K562 (cell line): ENCODE measurements at regions not wholly inside any gene's neighbourhood (a gene's known extent, or its start where the extent isn't known, plus 50 kb on each side); places are given as distances from the start of the nearest gene placed in this dataset.

Experiments
- ATAC-seq: fragments of 200-7000 bp; cut with Tn5 transposase; 3 replicates; pipeline ENCODE4 v1.9.1; 2020; ENCODE audit warnings: moderate library complexity
- BruUV-seq: library from RNA; stranded (reverse); fragments of 400-500 nt; replicated peaks from 2 replicates; lab custom pipeline; 2021; lab: Mats Ljungman, UMichigan
- CTCF ChIA-PET: fragments of 300-600 bp; formaldehyde crosslinking; extraction: SDS; loops from one replicate; lab custom pipeline; 2021; ENCODE audit warnings: low intra/inter-chr PET ratio; lab: Yijun Ruan, JAX
- POLR2A ChIA-PET: fragments of 300-600, 350-650 bp; sonication (Branson Sonifier 250); formaldehyde crosslinking; extraction: SDS; loops from one replicate; lab custom pipeline; 2021; ENCODE audit warnings: antibody characterized with exemption, inconsistent platforms; lab: Yijun Ruan, JAX
- DNase-seq, 4 experiments: peaks; one replicate each; pipeline versions ENCODE4 v3.0.0 to v3.0.0-alpha.2; 2011 to 2018; ENCODE audit warnings: low spot score in 3 of 4, mixed read lengths in 3 of 4; ENCODE audit errors: extremely low read depth in 1 of 4
- FAIRE-seq: peaks from 2 replicates; lab custom pipeline; 2011; peaks lifted over from hg19 to GRCh38; lab: Jason Lieb, UNC
- H2AFZ ChIP-seq: 2 replicates; pipeline ENCODE4 v1.6.0; 2011; ENCODE audit warnings: low read depth, low read length, control low read depth, inconsistent platforms
- H3K27ac ChIP-seq: fragments of 200-600 bp; 3 replicates; pipeline ENCODE4 v1.8.0; 2011; ENCODE audit warnings: low read depth, mild to moderate bottlenecking, control low read depth, inconsistent platforms, low read length, moderate library complexity, mixed read lengths; ENCODE audit errors: extremely low read depth
- H3K27me3 ChIP-seq, 2 experiments: fragments of 300-600 bp in 1 of 2; 2 replicates in 1 of 2; 3 replicates in 1 of 2; pipeline versions ENCODE4 v1.6.0 to v1.8.0; 2011; ENCODE audit warnings: inconsistent platforms in 2 of 2, low read length in 2 of 2, mild to moderate bottlenecking in 1 of 2, mixed read lengths in 1 of 2, moderate library complexity in 1 of 2; ENCODE audit not compliant: control insufficient read depth in 2 of 2, insufficient read depth in 2 of 2
- H3K36me3 ChIP-seq: fragments of 300-600 bp; 3 replicates; pipeline ENCODE4 v1.8.0; 2011; ENCODE audit warnings: mild to moderate bottlenecking, low read length, inconsistent platforms; ENCODE audit not compliant: control insufficient read depth, insufficient read depth
- H3K4me1 ChIP-seq, 2 experiments: fragments of 200-600 bp in 1 of 2; replicated peaks in 1 of 2; 2 replicates in 1 of 2; 3 replicates in 1 of 2; pipeline versions ENCODE4 v1.5.1 to v1.8.0; 2011; ENCODE audit warnings: inconsistent platforms in 2 of 2, low read length in 2 of 2, mild to moderate bottlenecking in 1 of 2, mixed read lengths in 1 of 2, moderate library complexity in 1 of 2; ENCODE audit not compliant: control insufficient read depth in 2 of 2, insufficient read depth in 2 of 2
- H3K4me2 ChIP-seq: 2 replicates; pipeline ENCODE4 v1.6.1; 2011; ENCODE audit warnings: low read length, control low read depth, inconsistent platforms, mixed read lengths; ENCODE audit not compliant: insufficient read depth
- H3K4me3 ChIP-seq: fragments of 200-600 bp; sonication (generic), shearing (Covaris generic); 2 replicates; pipeline ENCODE4 v1.5.1; 2016; ENCODE audit warnings: control low read depth, inconsistent platforms
- H3K79me2 ChIP-seq: fragments of 200-600 bp; 3 replicates; pipeline ENCODE4 v1.8.0; 2011; ENCODE audit warnings: low read length, inconsistent platforms; ENCODE audit not compliant: control insufficient read depth, insufficient read depth
- H3K9ac ChIP-seq, 2 experiments: 2 replicates each; pipeline versions ENCODE4 v1.6.0 to v1.6.1; 2011; ENCODE audit warnings: low read depth in 2 of 2, low read length in 2 of 2, control low read depth in 1 of 2, inconsistent platforms in 1 of 2, mild to moderate bottlenecking in 1 of 2, mixed read lengths in 1 of 2; ENCODE audit not compliant: insufficient read depth in 1 of 2
- H3K9me1 ChIP-seq: one replicate; pipeline ENCODE4 v1.6.0; 2011; ENCODE audit warnings: inconsistent platforms, mild to moderate bottlenecking, low read length, moderate library complexity; ENCODE audit not compliant: control insufficient read depth, insufficient read depth
- H3K9me3 ChIP-seq: replicated peaks from 2 replicates; pipeline ENCODE4 v1.5.1; 2011; ENCODE audit warnings: low read depth, low read length, inconsistent platforms; ENCODE audit not compliant: control insufficient read depth, insufficient read depth
- H4K20me1 ChIP-seq: replicated peaks from 2 replicates; pipeline ENCODE4 v1.6.1; 2011; ENCODE audit warnings: low read length, inconsistent platforms, mixed read lengths; ENCODE audit not compliant: control insufficient read depth, insufficient read depth
- ARID1B ChIP-seq: fragments of 450-650 bp; IDR thresholded peaks from 2 replicates; pipeline ENCODE4 v1.6.1; 2016; ENCODE audit warnings: antibody characterized with exemption, mild to moderate bottlenecking, inconsistent platforms
- ARID3B ChIP-seq: fragments of 250-450 bp; sonication (Bioruptor Pico); IDR thresholded peaks from 2 replicates; pipeline ENCODE4 v1.4.0; 2020; ENCODE audit warnings: borderline replicate concordance
- CHD2 ChIP-seq: IDR thresholded peaks from 2 replicates; pipeline ENCODE4 v1.6.1; 2011; ENCODE audit warnings: low read depth, low read length
- MAFG ChIP-seq: fragments of 450-650 bp; conservative IDR thresholded peaks from 2 replicates; pipeline ENCODE4 v1.6.1; 2016; ENCODE audit warnings: missing genetic modification characterization, missing compliant biosample characterization
- PREB ChIP-seq: sonication (generic); formaldehyde crosslinking; IDR thresholded peaks from 2 replicates; pipeline ENCODE4 v1.8.1; 2023; ENCODE audit warnings: mild to moderate bottlenecking, missing genetic modification reagents
- SMARCC2 ChIP-seq: fragments of 450-650 bp; IDR thresholded peaks from 2 replicates; pipeline ENCODE4 v1.6.1; 2017; ENCODE audit warnings: antibody characterized with exemption, moderate library complexity, mild to moderate bottlenecking, low read depth
- U2AF1 ChIP-seq: fragments of 200-400 bp; formaldehyde crosslinking; optimal IDR thresholded peaks from 2 replicates; pipeline ENCODE3; 2017; ENCODE audit warnings: mild to moderate bottlenecking, low read depth, low read length, moderate library complexity
- WGBS: fragments of 100-300 bp; shearing (Covaris generic); methylation state at CpG from one replicate; pipeline ENCODE4 v1.1.6; 2016; ENCODE audit warnings: low coverage, mixed read lengths; ENCODE audit not compliant: insufficient coverage; ENCODE audit errors: missing lambda C conversion rate; 5-methylcytosine and 5-hydroxymethylcytosine counted together
- in situ Hi-C: fragments of 300-500 bp; cut with MboI; formaldehyde crosslinking; loops from 4 replicates; pipeline ENCODE4 v1.15.0; 2018; ENCODE audit warnings: inconsistent platforms, mixed read lengths
- intact Hi-C: fragments of 100-400 bp; cut with micrococcal nuclease; formaldehyde crosslinking; loops from 2 replicates; pipeline ENCODE4 v1.14.2; 2022
- TF ChIP-seq, protein P1 (sequence below): fragments of 450-650 bp; formaldehyde crosslinking; IDR thresholded peaks from 2 replicates; pipeline ENCODE4 v1.4.0; 2020; ENCODE audit warnings: mild to moderate bottlenecking, moderate library complexity
- TF ChIP-seq, protein P2 (sequence below): fragments of 250-450 bp; sonication (Bioruptor Pico); IDR thresholded peaks from 2 replicates; pipeline ENCODE4 v1.5.0; 2020; ENCODE audit warnings: mild to moderate bottlenecking
- TF ChIP-seq, protein P3 (sequence below), 2 experiments: fragments of 450-650 bp in 1 of 2; IDR thresholded peaks; 2 replicates each; pipeline ENCODE4 v1.6.1; 2011 to 2017; ENCODE audit warnings: low read depth in 2 of 2, antibody characterized with exemption in 1 of 2, borderline replicate concordance in 1 of 2, low read length in 1 of 2, mild to moderate bottlenecking in 1 of 2, mixed read lengths in 1 of 2; ENCODE audit not compliant: control insufficient read depth in 1 of 2

DNA sequence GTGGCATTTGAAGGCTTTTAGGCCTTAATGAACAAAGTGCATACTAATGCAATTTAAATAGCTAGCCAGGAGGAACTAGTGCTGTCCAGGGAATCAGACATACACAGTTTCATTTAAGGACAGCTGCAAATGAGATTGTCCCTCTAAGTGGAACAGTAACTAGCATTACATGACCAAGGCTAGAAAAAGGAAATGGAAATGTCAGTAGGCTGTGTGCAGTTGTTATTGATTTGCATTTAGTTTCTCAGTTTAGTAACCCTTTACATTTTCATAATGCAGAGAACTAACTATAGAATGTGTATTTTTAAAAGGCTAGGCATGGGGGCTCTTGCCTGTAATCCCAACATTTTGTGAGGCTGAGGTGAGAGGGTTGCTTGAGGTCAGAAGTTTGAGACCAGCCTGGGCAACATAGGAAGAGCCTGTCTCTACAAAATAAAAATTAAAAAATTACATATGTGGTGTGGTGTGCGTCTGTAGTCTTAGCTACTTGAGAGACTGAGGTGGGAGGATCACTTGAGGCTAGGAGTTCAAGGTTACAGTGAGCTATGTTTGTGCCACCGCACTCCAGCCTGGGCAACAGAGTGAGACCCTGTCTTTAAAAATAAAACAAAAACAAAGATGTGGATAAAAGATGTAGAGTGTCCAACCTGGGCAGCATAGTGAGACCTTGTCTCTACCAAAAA is 468.0 kb downstream of the UTRN start (continued):
- TF ChIP-seq, protein P1, sequence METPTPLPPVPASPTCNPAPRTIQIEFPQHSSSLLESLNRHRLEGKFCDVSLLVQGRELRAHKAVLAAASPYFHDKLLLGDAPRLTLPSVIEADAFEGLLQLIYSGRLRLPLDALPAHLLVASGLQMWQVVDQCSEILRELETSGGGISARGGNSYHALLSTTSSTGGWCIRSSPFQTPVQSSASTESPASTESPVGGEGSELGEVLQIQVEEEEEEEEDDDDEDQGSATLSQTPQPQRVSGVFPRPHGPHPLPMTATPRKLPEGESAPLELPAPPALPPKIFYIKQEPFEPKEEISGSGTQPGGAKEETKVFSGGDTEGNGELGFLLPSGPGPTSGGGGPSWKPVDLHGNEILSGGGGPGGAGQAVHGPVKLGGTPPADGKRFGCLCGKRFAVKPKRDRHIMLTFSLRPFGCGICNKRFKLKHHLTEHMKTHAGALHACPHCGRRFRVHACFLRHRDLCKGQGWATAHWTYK (CRISPR knock-in tag) = no peak
- TF ChIP-seq ARID3B (CRISPR knock-in tag) (no peak), CHD2 (no peak)

DNA sequence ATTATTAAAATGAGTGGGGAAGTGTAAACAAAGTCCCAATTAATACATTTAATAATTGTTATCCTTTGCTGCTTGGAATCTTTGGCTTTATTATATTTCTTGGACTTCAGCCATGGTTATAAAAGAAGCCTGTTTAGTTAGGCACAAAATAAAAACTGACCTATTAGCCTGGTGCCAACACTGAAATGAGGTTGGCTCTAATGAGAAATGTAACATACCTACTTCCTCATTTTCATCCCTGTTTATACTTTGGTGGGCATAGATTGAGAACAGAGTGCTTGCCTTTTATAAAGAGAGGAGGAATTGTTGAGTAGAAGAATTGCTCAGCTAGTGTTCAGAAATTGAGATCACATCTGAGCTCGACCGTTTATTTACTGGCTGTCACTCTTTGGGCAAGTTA is 471.3 kb downstream of the UTRN start:
- Histone ChIP-seq H3K4me2 (no peak overlapping the region), H3K79me2 (no peaks in the 10 kb centered on the region), H4K20me1 (no peaks in the 10 kb centered on the region), H3K9me1 (no peaks in the 10 kb centered on the region), H3K27ac (no peak overlapping the region), H3K4me1 (no peaks in the 10 kb centered on the region), H3K9ac (no peak overlapping the region), H3K4me3 (no peak overlapping the region), H2AFZ (no peak overlapping the region), H3K9me3 (no peaks in the 10 kb centered on the region), H3K36me3 (no peaks in the 10 kb centered on the region), H3K27me3 (no peaks in the 10 kb centered on the region)
- intact Hi-C loops = no loop called here
- POLR2A ChIA-PET = no interaction called here
- ATAC-seq (no peak), DNase-seq (no peak), FAIRE-seq (no peak)
- CTCF ChIA-PET = no interaction called here
- 14% methylated on average over 2 of the region's 2 CpGs for WGBS
- BruUV-seq = no TSS peak
- in situ Hi-C loops = no loop called here
- TF ChIP-seq ARID1B = no peak
- TF ChIP-seq, protein P2, sequence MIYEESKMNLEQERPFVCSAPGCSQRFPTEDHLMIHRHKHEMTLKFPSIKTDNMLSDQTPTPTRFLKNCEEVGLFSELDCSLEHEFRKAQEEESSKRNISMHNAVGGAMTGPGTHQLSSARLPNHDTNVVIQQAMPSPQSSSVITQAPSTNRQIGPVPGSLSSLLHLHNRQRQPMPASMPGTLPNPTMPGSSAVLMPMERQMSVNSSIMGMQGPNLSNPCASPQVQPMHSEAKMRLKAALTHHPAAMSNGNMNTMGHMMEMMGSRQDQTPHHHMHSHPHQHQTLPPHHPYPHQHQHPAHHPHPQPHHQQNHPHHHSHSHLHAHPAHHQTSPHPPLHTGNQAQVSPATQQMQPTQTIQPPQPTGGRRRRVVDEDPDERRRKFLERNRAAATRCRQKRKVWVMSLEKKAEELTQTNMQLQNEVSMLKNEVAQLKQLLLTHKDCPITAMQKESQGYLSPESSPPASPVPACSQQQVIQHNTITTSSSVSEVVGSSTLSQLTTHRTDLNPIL (CRISPR knock-in tag) = no peak
- TF ChIP-seq U2AF1 = no peak
- no peak for TF ChIP-seq MAFG (tag)
- TF ChIP-seq PREB (CRISPR knock-in tag) = no peak
- no peak for TF ChIP-seq SMARCC2
- TF ChIP-seq, protein P3, sequence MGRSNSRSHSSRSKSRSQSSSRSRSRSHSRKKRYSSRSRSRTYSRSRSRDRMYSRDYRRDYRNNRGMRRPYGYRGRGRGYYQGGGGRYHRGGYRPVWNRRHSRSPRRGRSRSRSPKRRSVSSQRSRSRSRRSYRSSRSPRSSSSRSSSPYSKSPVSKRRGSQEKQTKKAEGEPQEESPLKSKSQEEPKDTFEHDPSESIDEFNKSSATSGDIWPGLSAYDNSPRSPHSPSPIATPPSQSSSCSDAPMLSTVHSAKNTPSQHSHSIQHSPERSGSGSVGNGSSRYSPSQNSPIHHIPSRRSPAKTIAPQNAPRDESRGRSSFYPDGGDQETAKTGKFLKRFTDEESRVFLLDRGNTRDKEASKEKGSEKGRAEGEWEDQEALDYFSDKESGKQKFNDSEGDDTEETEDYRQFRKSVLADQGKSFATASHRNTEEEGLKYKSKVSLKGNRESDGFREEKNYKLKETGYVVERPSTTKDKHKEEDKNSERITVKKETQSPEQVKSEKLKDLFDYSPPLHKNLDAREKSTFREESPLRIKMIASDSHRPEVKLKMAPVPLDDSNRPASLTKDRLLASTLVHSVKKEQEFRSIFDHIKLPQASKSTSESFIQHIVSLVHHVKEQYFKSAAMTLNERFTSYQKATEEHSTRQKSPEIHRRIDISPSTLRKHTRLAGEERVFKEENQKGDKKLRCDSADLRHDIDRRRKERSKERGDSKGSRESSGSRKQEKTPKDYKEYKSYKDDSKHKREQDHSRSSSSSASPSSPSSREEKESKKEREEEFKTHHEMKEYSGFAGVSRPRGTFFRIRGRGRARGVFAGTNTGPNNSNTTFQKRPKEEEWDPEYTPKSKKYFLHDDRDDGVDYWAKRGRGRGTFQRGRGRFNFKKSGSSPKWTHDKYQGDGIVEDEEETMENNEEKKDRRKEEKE (IDR thresholded peaks at IDR 0.05; ENCODE audit: borderline replicate concordance in 1 of 2, control insufficient read depth in 1 of 2, low read depth in 2 of 2, low read length in 1 of 2) = no peak
